SK-N-SH treated with all-trans-retinoic acid at 6 μM for 48 hours (cell line): ENCODE measurements at regions not wholly inside any gene's neighbourhood (a gene's known extent, or its start where the extent isn't known, plus 50 kb on each side); places are given as distances from the start of the nearest gene placed in this dataset.

Experiments used
- BACH2 ChIP-seq: fragments of 250-450 bp; sonication (Bioruptor Pico); IDR thresholded peaks from 2 replicates; pipeline ENCODE4 v1.9.0; 2021; ENCODE audit warnings: mild to moderate bottlenecking, borderline replicate concordance
- ISL1 ChIP-seq: fragments of 250-450 bp; sonication (Bioruptor Pico); IDR thresholded peaks from 2 replicates; pipeline ENCODE4 v2.1.2; 2022; ENCODE audit warnings: mild to moderate bottlenecking, moderate library complexity
- TF ChIP-seq, protein P1 (sequence below): fragments of 250-450 bp; sonication (Bioruptor Pico); IDR thresholded peaks from 2 replicates; pipeline ENCODE4 v1.5.0; 2020; ENCODE audit warnings: mild to moderate bottlenecking, moderate library complexity

DNA sequence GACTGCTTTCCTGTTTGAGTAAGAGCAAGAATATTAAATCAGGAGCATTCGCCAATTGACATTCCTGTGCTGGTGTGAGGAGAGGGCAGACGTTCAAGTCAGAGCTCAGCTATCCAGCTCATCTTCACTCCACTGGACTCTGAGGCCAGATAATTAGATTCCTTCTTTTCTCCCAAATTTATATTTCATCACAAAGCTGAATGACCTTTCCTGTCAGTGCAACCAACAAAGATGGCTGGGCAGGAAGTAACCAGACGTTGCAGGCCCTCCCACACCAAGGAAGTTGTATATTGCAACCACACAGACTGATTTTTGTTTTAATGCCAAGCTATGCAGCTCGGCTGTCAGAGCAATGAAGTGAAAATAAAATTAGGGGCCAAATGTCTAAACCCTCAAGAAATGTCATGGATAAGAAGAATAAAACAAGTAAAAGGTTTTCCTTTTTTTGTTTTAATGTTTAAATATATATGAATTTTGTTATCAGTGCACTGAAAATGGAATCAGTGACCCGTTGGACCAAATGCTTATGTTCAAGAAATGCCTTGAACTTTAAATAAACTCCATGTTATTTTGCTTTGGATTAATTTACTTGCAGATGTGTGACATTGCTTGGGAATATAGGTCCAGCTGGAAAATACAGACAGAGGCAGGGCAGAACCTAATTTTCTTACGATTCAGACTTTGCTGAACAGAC, 578.9 kb upstream of the FAT1 start:
- TF ChIP-seq ISL1 (CRISPR knock-in tag): no peak
- TF ChIP-seq BACH2: no peak
- TF ChIP-seq, protein P1, sequence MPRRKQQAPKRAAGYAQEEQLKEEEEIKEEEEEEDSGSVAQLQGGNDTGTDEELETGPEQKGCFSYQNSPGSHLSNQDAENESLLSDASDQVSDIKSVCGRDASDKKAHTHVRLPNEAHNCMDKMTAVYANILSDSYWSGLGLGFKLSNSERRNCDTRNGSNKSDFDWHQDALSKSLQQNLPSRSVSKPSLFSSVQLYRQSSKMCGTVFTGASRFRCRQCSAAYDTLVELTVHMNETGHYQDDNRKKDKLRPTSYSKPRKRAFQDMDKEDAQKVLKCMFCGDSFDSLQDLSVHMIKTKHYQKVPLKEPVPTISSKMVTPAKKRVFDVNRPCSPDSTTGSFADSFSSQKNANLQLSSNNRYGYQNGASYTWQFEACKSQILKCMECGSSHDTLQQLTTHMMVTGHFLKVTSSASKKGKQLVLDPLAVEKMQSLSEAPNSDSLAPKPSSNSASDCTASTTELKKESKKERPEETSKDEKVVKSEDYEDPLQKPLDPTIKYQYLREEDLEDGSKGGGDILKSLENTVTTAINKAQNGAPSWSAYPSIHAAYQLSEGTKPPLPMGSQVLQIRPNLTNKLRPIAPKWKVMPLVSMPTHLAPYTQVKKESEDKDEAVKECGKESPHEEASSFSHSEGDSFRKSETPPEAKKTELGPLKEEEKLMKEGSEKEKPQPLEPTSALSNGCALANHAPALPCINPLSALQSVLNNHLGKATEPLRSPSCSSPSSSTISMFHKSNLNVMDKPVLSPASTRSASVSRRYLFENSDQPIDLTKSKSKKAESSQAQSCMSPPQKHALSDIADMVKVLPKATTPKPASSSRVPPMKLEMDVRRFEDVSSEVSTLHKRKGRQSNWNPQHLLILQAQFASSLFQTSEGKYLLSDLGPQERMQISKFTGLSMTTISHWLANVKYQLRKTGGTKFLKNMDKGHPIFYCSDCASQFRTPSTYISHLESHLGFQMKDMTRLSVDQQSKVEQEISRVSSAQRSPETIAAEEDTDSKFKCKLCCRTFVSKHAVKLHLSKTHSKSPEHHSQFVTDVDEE (CRISPR knock-in tag): no peak
